Erythroblast (primary cell): ENCODE measurements at regions not wholly inside any gene's neighbourhood (a gene's known extent, or its start where the extent isn't known, plus 50 kb on each side); places are given as distances from the start of the nearest gene placed in this dataset.

Source experiments
- GATA1 ChIP-seq: IDR thresholded peaks from 2 replicates; pipeline ENCODE4 v1.6.1; 2011; ENCODE audit warnings: low read depth, mild to moderate bottlenecking, control low read depth, low read length, moderate library complexity
- POLR2A ChIP-seq: IDR thresholded peaks from 2 replicates; pipeline ENCODE4 v1.6.1; 2011; ENCODE audit warnings: mild to moderate bottlenecking, low read length

DNA sequence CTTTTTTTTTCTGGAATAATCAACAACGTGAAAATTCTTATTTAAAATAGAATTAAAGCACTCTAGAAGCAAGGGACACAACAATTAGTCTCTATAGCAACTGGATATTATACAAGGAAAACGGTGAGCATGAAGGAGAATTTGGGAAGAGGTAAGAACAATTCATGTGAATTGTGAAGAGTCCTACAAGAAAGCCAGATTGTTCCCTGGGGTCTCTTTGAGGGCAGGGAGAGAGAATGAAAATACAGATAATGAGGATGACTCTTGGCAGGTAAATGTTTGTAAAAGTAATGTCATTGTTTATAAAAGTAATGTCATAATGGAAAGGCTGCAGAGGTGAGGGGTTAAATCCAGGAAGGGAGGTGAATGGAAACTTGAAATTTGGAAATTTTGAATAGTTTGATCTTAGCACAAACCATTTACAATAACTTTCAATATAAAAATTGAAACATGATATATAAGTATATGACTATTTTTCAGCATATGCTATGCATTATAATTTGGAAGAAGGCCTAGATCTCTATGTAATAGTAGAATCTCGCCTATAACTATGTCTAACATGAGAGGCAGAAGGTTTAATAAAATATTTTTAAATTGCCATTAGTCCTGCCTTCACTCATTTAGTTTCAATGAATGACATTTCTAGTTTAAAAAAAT is 378.8 kb upstream of the DCN start:
- no peak for TF ChIP-seq GATA1
- TF ChIP-seq POLR2A = no peak
